SK-N-SH (cell line): ENCODE measurements at regions not wholly inside any gene's neighbourhood (a gene's known extent, or its start where the extent isn't known, plus 50 kb on each side); places are given as distances from the start of the nearest gene placed in this dataset.

ENCODE experiments used
- CTCF ChIA-PET: fragments of 300-600, 350-600 bp; formaldehyde crosslinking; extraction: SDS; loops from one replicate; lab custom pipeline; 2021; lab: Yijun Ruan, JAX
- POLR2A ChIA-PET: fragments of 350-600 bp; sonication (Branson Sonifier 250); formaldehyde crosslinking; extraction: SDS; loops from one replicate; lab custom pipeline; 2020; ENCODE audit warnings: antibody characterized with exemption, inconsistent platforms; lab: Yijun Ruan, JAX
- DNase-seq: peaks from one replicate; pipeline ENCODE4 v3.0.0; 2012
- H2AFZ ChIP-seq: fragments of 200-600 bp; sonication (generic); 2 replicates; pipeline ENCODE4 v1.8.1; 2016; ENCODE audit warnings: antibody characterized with exemption, mild to moderate bottlenecking, low read depth
- H3F3A ChIP-seq: fragments of 200-600 bp; sonication (generic); replicated peaks from 2 replicates; pipeline ENCODE3; 2016; ENCODE audit warnings: antibody characterized with exemption, mild to moderate bottlenecking; ENCODE audit not compliant: insufficient read depth
- H3K27ac ChIP-seq, 2 experiments: fragments of 200-500 bp in 1 of 2; fragments of 200-600 bp in 1 of 2; sonication (Bioruptor generic) in 1 of 2; sonication (generic), shearing (Covaris generic) in 1 of 2; 2 replicates each; pipeline versions ENCODE4 v1.5.1 to v1.6.1; 2014 to 2016; ENCODE audit warnings: low read depth in 2 of 2, inconsistent platforms in 1 of 2, low read length in 1 of 2, mild to moderate bottlenecking in 1 of 2, mixed read lengths in 1 of 2
- H3K27me3 ChIP-seq: fragments of 200-600 bp; sonication (generic), shearing (Covaris generic); 2 replicates; pipeline ENCODE4 v1.6.1; 2016; ENCODE audit warnings: mixed run types; ENCODE audit not compliant: insufficient read depth
- H3K36me3 ChIP-seq, 2 experiments: fragments of 200-500 bp in 1 of 2; fragments of 200-600 bp in 1 of 2; sonication (Bioruptor generic) in 1 of 2; sonication (generic) in 1 of 2; replicated peaks in 1 of 2; 2 replicates each; pipeline versions ENCODE3 to v1.5.1; 2014 to 2016; ENCODE audit warnings: low read length in 1 of 2, mild to moderate bottlenecking in 1 of 2; ENCODE audit not compliant: insufficient read depth in 2 of 2, control insufficient read depth in 1 of 2
- H3K4me1 ChIP-seq, 2 experiments: fragments of 200-500 bp in 1 of 2; fragments of 200-600 bp in 1 of 2; sonication (Bioruptor generic) in 1 of 2; sonication (generic), shearing (Covaris generic) in 1 of 2; 2 replicates each; pipeline versions ENCODE4 v1.5.1 to v1.6.1; 2014 to 2016; ENCODE audit warnings: low read depth in 1 of 2, low read length in 1 of 2, mixed run types in 1 of 2; ENCODE audit not compliant: insufficient read depth in 2 of 2, control insufficient read depth in 1 of 2
- H3K4me2 ChIP-seq: fragments of 200-600 bp; sonication (generic), shearing (Covaris generic); 2 replicates; pipeline ENCODE4 v1.6.1; 2017; ENCODE audit warnings: mixed run types
- H3K4me3 ChIP-seq, 2 experiments: fragments of 200-500 bp in 1 of 2; fragments of 200-600 bp in 1 of 2; sonication (Bioruptor generic) in 1 of 2; sonication (generic), shearing (Covaris generic) in 1 of 2; 2 replicates each; pipeline versions ENCODE4 v1.5.1 to v1.8.1; 2014 to 2016; ENCODE audit warnings: low read depth in 2 of 2, inconsistent platforms in 1 of 2, low read length in 1 of 2, mild to moderate bottlenecking in 1 of 2, mixed read lengths in 1 of 2, moderate library complexity in 1 of 2
- H3K79me2 ChIP-seq: fragments of 200-600 bp; sonication (generic); 2 replicates; pipeline ENCODE4 v1.8.1; 2017; ENCODE audit warnings: mild to moderate bottlenecking; ENCODE audit not compliant: insufficient read depth
- H3K9ac ChIP-seq: fragments of 200-600 bp; sonication (generic); 2 replicates; pipeline ENCODE4 v1.6.1; 2017; ENCODE audit warnings: mixed run types
- H3K9me2 ChIP-seq: fragments of 200-600 bp; sonication (generic); 2 replicates; pipeline ENCODE4 v1.6.1; 2017; ENCODE audit warnings: mixed run types
- H3K9me3 ChIP-seq: fragments of 200-600 bp; sonication (generic); 2 replicates; pipeline ENCODE4 v1.6.1; 2017; ENCODE audit warnings: mixed run types, mild to moderate bottlenecking, moderate library complexity
- H4K20me1 ChIP-seq: fragments of 200-600 bp; sonication (generic); 2 replicates; pipeline ENCODE4 v1.6.1; 2017; ENCODE audit warnings: mild to moderate bottlenecking, mixed run types; ENCODE audit not compliant: insufficient read depth
- FOSL2 ChIP-seq: IDR thresholded peaks from 2 replicates; pipeline ENCODE4 v1.4.0; 2012; ENCODE audit warnings: low read depth, mild to moderate bottlenecking, moderate library complexity, borderline replicate concordance
- FOXJ3 ChIP-seq: sonication (generic); formaldehyde crosslinking; IDR thresholded peaks from 2 replicates; pipeline ENCODE4 v1.5.1; 2020; ENCODE audit warnings: mild to moderate bottlenecking, missing genetic modification reagents
- FOXM1 ChIP-seq: IDR thresholded peaks from 2 replicates; pipeline ENCODE4 v1.4.0; 2012; ENCODE audit warnings: low read depth, mild to moderate bottlenecking
- GABPA ChIP-seq: IDR thresholded peaks from 2 replicates; pipeline ENCODE4 v1.4.0; 2012; ENCODE audit warnings: low read depth, mild to moderate bottlenecking
- IRF3 ChIP-seq: fragments of 150-350 bp; IDR thresholded peaks from 2 replicates; pipeline ENCODE4 v1.6.1; 2016; ENCODE audit warnings: mild to moderate bottlenecking, low read depth, low read length
- MEF2A ChIP-seq: IDR thresholded peaks from 2 replicates; pipeline ENCODE4 v1.4.0; 2012; ENCODE audit warnings: low read depth, borderline replicate concordance
- MXI1 ChIP-seq: IDR thresholded peaks from 2 replicates; pipeline ENCODE4 v1.6.1; 2012; ENCODE audit warnings: mild to moderate bottlenecking, low read depth, low read length, improper control_type of control experiment
- NFIC ChIP-seq: IDR thresholded peaks from 2 replicates; pipeline ENCODE4 v1.4.0; 2012; ENCODE audit warnings: borderline replicate concordance
- RCOR1 ChIP-seq: fragments of 150-350 bp; IDR thresholded peaks from 2 replicates; pipeline ENCODE4 v1.6.1; 2017; ENCODE audit warnings: antibody characterized with exemption, low read length
- SIN3A ChIP-seq: IDR thresholded peaks from 2 replicates; pipeline ENCODE4 v1.6.1; 2012; ENCODE audit warnings: low read depth, mild to moderate bottlenecking, low read length, moderate library complexity, borderline replicate concordance
- SMC3 ChIP-seq: IDR thresholded peaks from 2 replicates; pipeline ENCODE4 v1.6.1; 2012; ENCODE audit warnings: low read depth, low read length, improper control_type of control experiment
- TCF12 ChIP-seq: IDR thresholded peaks from 2 replicates; pipeline ENCODE4 v1.4.0; 2012
- TEAD4 ChIP-seq: IDR thresholded peaks from 2 replicates; pipeline ENCODE4 v1.4.0; 2012; ENCODE audit warnings: mild to moderate bottlenecking, borderline replicate concordance; ENCODE audit not compliant: insufficient read depth
- WGBS: methylation state at CpG from one replicate; pipeline ENCODE4 v1.1.6; 2017; ENCODE audit warnings: low lambda C conversion rate; 5-methylcytosine and 5-hydroxymethylcytosine counted together
- TF ChIP-seq, protein P1 (sequence below): IDR thresholded peaks from 2 replicates; pipeline ENCODE4; 2012
- TF ChIP-seq, protein P2 (sequence below): fragments of 200-600 bp; sonication (generic); IDR thresholded peaks from 2 replicates; pipeline ENCODE4 v1.6.1; 2017; ENCODE audit warnings: antibody characterized with exemption, mild to moderate bottlenecking, moderate library complexity

DNA sequence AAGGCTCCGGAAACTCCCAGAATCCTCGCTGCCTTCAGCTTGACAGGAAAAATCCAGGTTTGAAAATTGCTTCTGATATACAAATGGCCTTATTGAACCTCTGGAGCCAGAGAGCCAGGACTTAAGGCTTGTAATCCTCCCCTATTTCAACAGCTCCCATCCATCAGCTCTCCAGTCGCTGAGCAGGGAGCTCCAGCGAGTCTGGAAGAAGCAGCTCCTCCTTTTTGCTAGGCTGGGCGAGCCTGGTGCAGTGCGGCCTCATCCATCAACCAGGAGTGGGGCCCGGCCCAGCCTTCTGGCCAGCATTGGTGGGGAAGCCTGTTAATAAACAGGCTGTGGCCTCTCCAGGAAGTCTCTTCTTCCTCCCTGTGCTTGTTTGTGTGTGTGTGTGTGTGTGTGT, 424.4 kb downstream of the TCERG1L start:
- Histone ChIP-seq H3K27ac (no peak overlapping the region), H2AFZ (no peak overlapping the region), H3K36me3 (no peaks in the 10 kb centered on the region), H3K79me2 (no peaks in the 10 kb centered on the region), H3F3A (no peaks in the 10 kb centered on the region), H4K20me1 (no peaks in the 10 kb centered on the region), H3K9me3 (no peaks in the 10 kb centered on the region), H3K9ac (no peak overlapping the region), H3K4me3 (no peak overlapping the region), H3K27me3 (no peaks in the 10 kb centered on the region), H3K9me2 (no peaks in the 10 kb centered on the region), H3K4me1 (no peaks in the 10 kb centered on the region), H3K4me2 (no peak overlapping the region)
- no peak for DNase-seq
- POLR2A ChIA-PET, result no interaction called here
- CTCF ChIA-PET, result no interaction called here
- TF ChIP-seq, protein P1, sequence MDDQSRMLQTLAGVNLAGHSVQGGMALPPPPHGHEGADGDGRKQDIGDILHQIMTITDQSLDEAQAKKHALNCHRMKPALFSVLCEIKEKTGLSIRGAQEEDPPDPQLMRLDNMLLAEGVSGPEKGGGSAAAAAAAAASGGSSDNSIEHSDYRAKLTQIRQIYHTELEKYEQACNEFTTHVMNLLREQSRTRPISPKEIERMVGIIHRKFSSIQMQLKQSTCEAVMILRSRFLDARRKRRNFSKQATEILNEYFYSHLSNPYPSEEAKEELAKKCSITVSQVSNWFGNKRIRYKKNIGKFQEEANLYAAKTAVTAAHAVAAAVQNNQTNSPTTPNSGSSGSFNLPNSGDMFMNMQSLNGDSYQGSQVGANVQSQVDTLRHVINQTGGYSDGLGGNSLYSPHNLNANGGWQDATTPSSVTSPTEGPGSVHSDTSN, result no peak
- TF ChIP-seq FOXJ3, result no peak
- no peak for TF ChIP-seq TCF12
- TF ChIP-seq GABPA, result no peak
- no peak for TF ChIP-seq NFIC
- no peak for TF ChIP-seq IRF3
- no peak for TF ChIP-seq SMC3
- no peak for TF ChIP-seq MXI1
- no peak for TF ChIP-seq FOSL2
- no peak for TF ChIP-seq TEAD4
- no peak for TF ChIP-seq SIN3A
- TF ChIP-seq, protein P2, sequence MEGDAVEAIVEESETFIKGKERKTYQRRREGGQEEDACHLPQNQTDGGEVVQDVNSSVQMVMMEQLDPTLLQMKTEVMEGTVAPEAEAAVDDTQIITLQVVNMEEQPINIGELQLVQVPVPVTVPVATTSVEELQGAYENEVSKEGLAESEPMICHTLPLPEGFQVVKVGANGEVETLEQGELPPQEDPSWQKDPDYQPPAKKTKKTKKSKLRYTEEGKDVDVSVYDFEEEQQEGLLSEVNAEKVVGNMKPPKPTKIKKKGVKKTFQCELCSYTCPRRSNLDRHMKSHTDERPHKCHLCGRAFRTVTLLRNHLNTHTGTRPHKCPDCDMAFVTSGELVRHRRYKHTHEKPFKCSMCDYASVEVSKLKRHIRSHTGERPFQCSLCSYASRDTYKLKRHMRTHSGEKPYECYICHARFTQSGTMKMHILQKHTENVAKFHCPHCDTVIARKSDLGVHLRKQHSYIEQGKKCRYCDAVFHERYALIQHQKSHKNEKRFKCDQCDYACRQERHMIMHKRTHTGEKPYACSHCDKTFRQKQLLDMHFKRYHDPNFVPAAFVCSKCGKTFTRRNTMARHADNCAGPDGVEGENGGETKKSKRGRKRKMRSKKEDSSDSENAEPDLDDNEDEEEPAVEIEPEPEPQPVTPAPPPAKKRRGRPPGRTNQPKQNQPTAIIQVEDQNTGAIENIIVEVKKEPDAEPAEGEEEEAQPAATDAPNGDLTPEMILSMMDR, result no peak
- 24% methylated on average over 6 of the region's 7 CpGs for WGBS

DNA sequence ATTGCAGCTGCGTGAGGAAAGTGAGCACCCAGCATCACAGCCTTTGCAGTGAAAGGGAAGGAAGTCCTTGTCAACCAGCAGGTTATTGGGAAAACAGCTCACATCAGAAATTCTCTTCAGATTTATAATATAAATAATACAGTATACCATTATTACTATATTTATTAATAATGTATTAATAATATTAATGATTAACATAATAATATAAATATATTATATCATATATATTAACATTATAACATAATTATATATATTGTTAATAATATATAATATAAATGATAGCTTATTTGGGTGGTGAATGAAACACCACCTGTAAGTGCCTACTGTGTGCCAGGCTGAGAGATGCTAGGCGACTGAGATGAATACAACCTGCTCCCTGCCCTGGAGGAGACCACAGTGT, 423.0 kb downstream of the TCERG1L start:
- Histone ChIP-seq H4K20me1 (no peaks in the 10 kb centered on the region), H3K79me2 (no peaks in the 10 kb centered on the region), H3K4me3 (no peak overlapping the region), H3K27me3 (no peaks in the 10 kb centered on the region), H3F3A (no peaks in the 10 kb centered on the region), H3K9me2 (no peaks in the 10 kb centered on the region), H3K9ac (no peak overlapping the region), H3K4me2 (no peak overlapping the region), H3K9me3 (no peaks in the 10 kb centered on the region), H3K27ac (no peak overlapping the region), H2AFZ (no peak overlapping the region), H3K4me1 (no peaks in the 10 kb centered on the region), H3K36me3 (no peaks in the 10 kb centered on the region)
- TF ChIP-seq, protein P2, result no peak
- TF ChIP-seq GABPA (no peak), FOXM1 (no peak), MEF2A (no peak), RCOR1 (no peak)
- CTCF ChIA-PET, result no interaction called here
- WGBS, result 33% methylated on average over 2 of the region's 2 CpGs
- POLR2A ChIA-PET, result no interaction called here
- DNase-seq, result no peak
